ENCODE measurements at regions not wholly inside any gene's neighbourhood (a gene's known extent, or its start where the extent isn't known, plus 50 kb on each side); places are given as distances from the start of the nearest gene placed in this dataset.

DNA sequence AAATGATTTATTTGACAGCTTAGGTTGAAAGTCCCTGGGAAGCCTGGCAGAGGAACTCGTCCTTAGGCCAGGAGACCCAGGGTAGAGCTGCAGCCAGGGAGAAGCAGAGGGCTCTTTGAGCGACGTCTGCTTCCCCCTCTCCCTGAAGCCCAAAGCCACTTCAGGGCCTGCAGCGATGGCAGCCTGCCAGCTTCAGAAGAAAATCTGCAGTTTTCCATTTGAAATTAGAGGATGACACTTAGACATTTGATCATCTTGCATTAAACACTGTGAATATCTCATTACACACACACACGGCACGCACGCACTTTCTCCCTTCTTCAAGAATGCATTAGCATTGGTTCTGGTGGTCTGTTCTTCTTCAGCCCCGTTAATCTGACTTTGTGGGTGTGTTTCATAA lies 96.5 kb downstream of the PLEKHG1 start:
- TF ChIP-seq, protein P1, sequence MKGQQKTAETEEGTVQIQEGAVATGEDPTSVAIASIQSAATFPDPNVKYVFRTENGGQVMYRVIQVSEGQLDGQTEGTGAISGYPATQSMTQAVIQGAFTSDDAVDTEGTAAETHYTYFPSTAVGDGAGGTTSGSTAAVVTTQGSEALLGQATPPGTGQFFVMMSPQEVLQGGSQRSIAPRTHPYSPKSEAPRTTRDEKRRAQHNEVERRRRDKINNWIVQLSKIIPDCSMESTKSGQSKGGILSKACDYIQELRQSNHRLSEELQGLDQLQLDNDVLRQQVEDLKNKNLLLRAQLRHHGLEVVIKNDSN (IDR thresholded peaks at IDR 0.05) = no peak
- TF ChIP-seq YY1 (IDR thresholded peaks at IDR 0.05; ENCODE audit: low read depth) (no peak), EP300 (IDR thresholded peaks at IDR 0.05; ENCODE audit: borderline replicate concordance) (no peak), NFIC (IDR thresholded peaks at IDR 0.05) (no peak), RAD21 (IDR thresholded peaks at IDR 0.05; ENCODE audit: low read depth) (no peak), TCF12 (IDR thresholded peaks at IDR 0.05; ENCODE audit: low read depth) (no peak), FOXM1 (IDR thresholded peaks at IDR 0.05; ENCODE audit: borderline replicate concordance, low read depth) (no peak), CREB1 (IDR thresholded peaks at IDR 0.05; ENCODE audit: low read depth) (no peak)
- TF ChIP-seq, protein P2, sequence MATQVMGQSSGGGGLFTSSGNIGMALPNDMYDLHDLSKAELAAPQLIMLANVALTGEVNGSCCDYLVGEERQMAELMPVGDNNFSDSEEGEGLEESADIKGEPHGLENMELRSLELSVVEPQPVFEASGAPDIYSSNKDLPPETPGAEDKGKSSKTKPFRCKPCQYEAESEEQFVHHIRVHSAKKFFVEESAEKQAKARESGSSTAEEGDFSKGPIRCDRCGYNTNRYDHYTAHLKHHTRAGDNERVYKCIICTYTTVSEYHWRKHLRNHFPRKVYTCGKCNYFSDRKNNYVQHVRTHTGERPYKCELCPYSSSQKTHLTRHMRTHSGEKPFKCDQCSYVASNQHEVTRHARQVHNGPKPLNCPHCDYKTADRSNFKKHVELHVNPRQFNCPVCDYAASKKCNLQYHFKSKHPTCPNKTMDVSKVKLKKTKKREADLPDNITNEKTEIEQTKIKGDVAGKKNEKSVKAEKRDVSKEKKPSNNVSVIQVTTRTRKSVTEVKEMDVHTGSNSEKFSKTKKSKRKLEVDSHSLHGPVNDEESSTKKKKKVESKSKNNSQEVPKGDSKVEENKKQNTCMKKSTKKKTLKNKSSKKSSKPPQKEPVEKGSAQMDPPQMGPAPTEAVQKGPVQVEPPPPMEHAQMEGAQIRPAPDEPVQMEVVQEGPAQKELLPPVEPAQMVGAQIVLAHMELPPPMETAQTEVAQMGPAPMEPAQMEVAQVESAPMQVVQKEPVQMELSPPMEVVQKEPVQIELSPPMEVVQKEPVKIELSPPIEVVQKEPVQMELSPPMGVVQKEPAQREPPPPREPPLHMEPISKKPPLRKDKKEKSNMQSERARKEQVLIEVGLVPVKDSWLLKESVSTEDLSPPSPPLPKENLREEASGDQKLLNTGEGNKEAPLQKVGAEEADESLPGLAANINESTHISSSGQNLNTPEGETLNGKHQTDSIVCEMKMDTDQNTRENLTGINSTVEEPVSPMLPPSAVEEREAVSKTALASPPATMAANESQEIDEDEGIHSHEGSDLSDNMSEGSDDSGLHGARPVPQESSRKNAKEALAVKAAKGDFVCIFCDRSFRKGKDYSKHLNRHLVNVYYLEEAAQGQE (IDR thresholded peaks at IDR 0.05; ENCODE audit: low read depth) = no peak
- TF ChIP-seq, protein P3, sequence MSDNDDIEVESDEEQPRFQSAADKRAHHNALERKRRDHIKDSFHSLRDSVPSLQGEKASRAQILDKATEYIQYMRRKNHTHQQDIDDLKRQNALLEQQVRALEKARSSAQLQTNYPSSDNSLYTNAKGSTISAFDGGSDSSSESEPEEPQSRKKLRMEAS (IDR thresholded peaks at IDR 0.05) = no peak
